ENCODE measurements at regions not wholly inside any gene's neighbourhood (a gene's known extent, or its start where the extent isn't known, plus 50 kb on each side); places are given as distances from the start of the nearest gene placed in this dataset.
A peak's percentile ranks its signal among the peaks of the same experiment; 100 is the strongest.

GRCh38 chr10:47173929-47174442 is 126.0 kb upstream of the GDF10 start:
- DNase-seq (ENCODE audit: low spot score in 2 of 2) (no peak), ATAC-seq (replicated peaks; ENCODE audit: extremely low read depth, poor library complexity, severe bottlenecking) (no peak)
- no peaks in the 10 kb centered on the region for H3K4me1 Mint-ChIP-seq
- H3K9me3 Mint-ChIP-seq: no peaks in the 10 kb centered on the region
- no peak overlapping the region for H3K4me3 Mint-ChIP-seq
- H3K27me3 Mint-ChIP-seq: no peaks in the 10 kb centered on the region
- H3K27ac Mint-ChIP-seq (ENCODE audit: low read depth): no peak overlapping the region
- H3K36me3 Mint-ChIP-seq (ENCODE audit: insufficient read depth): no peaks in the 10 kb centered on the region

- H3K4me1 Mint-ChIP-seq: no peaks in the 10 kb centered on the region
- no peaks in the 10 kb centered on the region for H3K9me3 Mint-ChIP-seq
- no peaks in the 10 kb centered on the region for H3K27me3 Mint-ChIP-seq
- H3K4me3 Mint-ChIP-seq: no peak overlapping the region
- H3K36me3 Mint-ChIP-seq (ENCODE audit: insufficient read depth): no peaks in the 10 kb centered on the region
- ATAC-seq (replicated peaks; ENCODE audit: extremely low read depth, poor library complexity, severe bottlenecking): no peak
- no peak overlapping the region for H3K27ac Mint-ChIP-seq (ENCODE audit: low read depth)
- DNase-seq (ENCODE audit: low spot score in 2 of 2): no peak
Measured at GRCh38 chr10:47175181-47176123, 124.5 kb upstream of the GDF10 start.

GRCh38 chr10:47176206-47176902 is 123.6 kb upstream of the GDF10 start:
- DNase-seq (ENCODE audit: low spot score in 2 of 2) (no peak), ATAC-seq (replicated peaks; ENCODE audit: extremely low read depth, poor library complexity, severe bottlenecking) (no peak)
- no peak overlapping the region for H3K4me3 Mint-ChIP-seq
- no peaks in the 10 kb centered on the region for H3K9me3 Mint-ChIP-seq
- no peaks in the 10 kb centered on the region for H3K4me1 Mint-ChIP-seq
- no peaks in the 10 kb centered on the region for H3K36me3 Mint-ChIP-seq (ENCODE audit: insufficient read depth)
- no peak overlapping the region for H3K27ac Mint-ChIP-seq (ENCODE audit: low read depth)
- no peaks in the 10 kb centered on the region for H3K27me3 Mint-ChIP-seq

GRCh38 chr10:47176903-47177868 is 122.8 kb upstream of the GDF10 start:
- ATAC-seq (replicated peaks; ENCODE audit: extremely low read depth, poor library complexity, severe bottlenecking) (no peak), DNase-seq (ENCODE audit: low spot score in 2 of 2) (no peak)
- Mint-ChIP-seq H3K4me3 (no peak overlapping the region), H3K9me3 (no peaks in the 10 kb centered on the region), H3K27ac (ENCODE audit: low read depth) (no peak overlapping the region), H3K36me3 (ENCODE audit: insufficient read depth) (no peaks in the 10 kb centered on the region), H3K27me3 (no peaks in the 10 kb centered on the region), H3K4me1 (no peaks in the 10 kb centered on the region)

GRCh38 chr10:47178537-47179290 is 121.3 kb upstream of the GDF10 start:
- Mint-ChIP-seq H3K27me3 (no peaks in the 10 kb centered on the region), H3K9me3 (no peaks in the 10 kb centered on the region), H3K4me1 (no peaks in the 10 kb centered on the region), H3K4me3 (no peak overlapping the region), H3K27ac (ENCODE audit: low read depth) (no peak overlapping the region), H3K36me3 (ENCODE audit: insufficient read depth) (no peaks in the 10 kb centered on the region)
- no peak for DNase-seq (ENCODE audit: low spot score in 2 of 2)
- no peak for ATAC-seq (replicated peaks; ENCODE audit: extremely low read depth, poor library complexity, severe bottlenecking)

- no peak for DNase-seq (ENCODE audit: low spot score in 2 of 2)
- no peak overlapping the region for H3K4me3 Mint-ChIP-seq
- H3K9me3 Mint-ChIP-seq: no peaks in the 10 kb centered on the region
- H3K27me3 Mint-ChIP-seq: no peaks in the 10 kb centered on the region
- no peak overlapping the region for H3K27ac Mint-ChIP-seq (ENCODE audit: low read depth)
- peak; percentile 28 for ATAC-seq (replicated peaks; ENCODE audit: extremely low read depth, poor library complexity, severe bottlenecking)
- no peaks in the 10 kb centered on the region for H3K4me1 Mint-ChIP-seq
- no peaks in the 10 kb centered on the region for H3K36me3 Mint-ChIP-seq (ENCODE audit: insufficient read depth)
Measured at GRCh38 chr10:47179291-47179647, 120.7 kb upstream of the GDF10 start.

- Mint-ChIP-seq H3K27me3 (no peaks in the 10 kb centered on the region), H3K4me1 (no peaks in the 10 kb centered on the region), H3K9me3 (no peaks in the 10 kb centered on the region), H3K4me3 (no peak overlapping the region), H3K27ac (ENCODE audit: low read depth) (no peak overlapping the region), H3K36me3 (ENCODE audit: insufficient read depth) (no peaks in the 10 kb centered on the region)
- ATAC-seq (replicated peaks; ENCODE audit: extremely low read depth, poor library complexity, severe bottlenecking): no peak
- DNase-seq (ENCODE audit: low spot score in 2 of 2): no peak
Measured at GRCh38 chr10:47181052-47181849, 118.7 kb upstream of the GDF10 start.

- no peaks in the 10 kb centered on the region for H3K27me3 Mint-ChIP-seq
- H3K9me3 Mint-ChIP-seq: no peaks in the 10 kb centered on the region
- H3K4me1 Mint-ChIP-seq: no peaks in the 10 kb centered on the region
- no peak overlapping the region for H3K4me3 Mint-ChIP-seq
- no peak for ATAC-seq (replicated peaks; ENCODE audit: extremely low read depth, poor library complexity, severe bottlenecking)
- H3K27ac Mint-ChIP-seq (ENCODE audit: low read depth): no peak overlapping the region
- peak in 1 of 2 donors; percentile 5 for DNase-seq (ENCODE audit: low spot score in 2 of 2)
- no peaks in the 10 kb centered on the region for H3K36me3 Mint-ChIP-seq (ENCODE audit: insufficient read depth)
Measured at GRCh38 chr10:47182934-47183703, 116.9 kb upstream of the GDF10 start.

GRCh38 chr10:47183704-47184041 is 116.3 kb upstream of the GDF10 start:
- no peaks in the 10 kb centered on the region for H3K27me3 Mint-ChIP-seq
- H3K4me3 Mint-ChIP-seq: no peak overlapping the region
- H3K9me3 Mint-ChIP-seq: no peaks in the 10 kb centered on the region
- peak in 1 of 2 donors; percentile 5 for DNase-seq (ENCODE audit: low spot score in 2 of 2)
- no peak for ATAC-seq (replicated peaks; ENCODE audit: extremely low read depth, poor library complexity, severe bottlenecking)
- no peak overlapping the region for H3K27ac Mint-ChIP-seq (ENCODE audit: low read depth)
- H3K36me3 Mint-ChIP-seq (ENCODE audit: insufficient read depth): no peaks in the 10 kb centered on the region
- no peaks in the 10 kb centered on the region for H3K4me1 Mint-ChIP-seq

GRCh38 chr10:47184273-47184672 is 115.7 kb upstream of the GDF10 start:
- Mint-ChIP-seq H3K36me3 (ENCODE audit: insufficient read depth) (no peaks in the 10 kb centered on the region), H3K27ac (ENCODE audit: low read depth) (no peak overlapping the region), H3K4me3 (no peak overlapping the region), H3K9me3 (no peaks in the 10 kb centered on the region), H3K27me3 (no peaks in the 10 kb centered on the region), H3K4me1 (no peaks in the 10 kb centered on the region)
- DNase-seq (ENCODE audit: low spot score in 2 of 2): peak in 1 of 2 donors; percentile 7
- no peak for ATAC-seq (replicated peaks; ENCODE audit: extremely low read depth, poor library complexity, severe bottlenecking)
